GM12875 (cell line): ENCODE measurements at regions not wholly inside any gene's neighbourhood (a gene's known extent, or its start where the extent isn't known, plus 50 kb on each side); places are given as distances from the start of the nearest gene placed in this dataset.
A peak's percentile ranks its signal among the peaks of the same experiment; 100 is the strongest.

ENCODE experiments used
- H3K4me3 ChIP-seq: one replicate; pipeline ENCODE4 v1.5.1; 2011; ENCODE audit warnings: low read depth, low read length, control low read depth
- CTCF ChIP-seq: IDR thresholded peaks from 2 replicates; pipeline ENCODE4 v1.5.1; 2011; ENCODE audit warnings: low read depth, mild to moderate bottlenecking, control low read depth, inconsistent platforms, low read length, moderate library complexity, borderline replicate concordance; ENCODE audit not compliant: insufficient read depth

- no peak overlapping the region for H3K4me3 ChIP-seq
- peak; percentile 77 for TF ChIP-seq CTCF
These were observed 94.2 kb upstream of the EXOC2 start for GRCh38 chr6:786946-787763.

- no peak for TF ChIP-seq CTCF
- H3K4me3 ChIP-seq: no peak overlapping the region
These were observed 91.2 kb upstream of the EXOC2 start for GRCh38 chr6:783966-784735.

- TF ChIP-seq CTCF: no peak
- no peak overlapping the region for H3K4me3 ChIP-seq
These were observed 89.2 kb upstream of the EXOC2 start for GRCh38 chr6:782141-782540.

GRCh38 chr6:781350-781961 is 88.5 kb upstream of the EXOC2 start:
- no peak for TF ChIP-seq CTCF
- no peak overlapping the region for H3K4me3 ChIP-seq

GRCh38 chr6:780706-781105 is 87.8 kb upstream of the EXOC2 start:
- no peak overlapping the region for H3K4me3 ChIP-seq
- TF ChIP-seq CTCF: no peak

- no peak for TF ChIP-seq CTCF
- no peak overlapping the region for H3K4me3 ChIP-seq
These were observed 84.0 kb upstream of the EXOC2 start for GRCh38 chr6:776951-777350.
